NCI-H446 (cell line): ENCODE measurements at regions not wholly inside any gene's neighbourhood (a gene's known extent, or its start where the extent isn't known, plus 50 kb on each side); places are given as distances from the start of the nearest gene placed in this dataset.
"Not testable (repeated sequence)": the region's sequence is repeated elsewhere in the genome, so short reads cannot be mapped to it uniquely, and the experiment has no call there.

ENCODE experiments used
- DNase-seq, 2 experiments: peaks; one replicate each; lab custom pipeline; 2025; lab: John Stamatoyannopoulos, UW

DNA sequence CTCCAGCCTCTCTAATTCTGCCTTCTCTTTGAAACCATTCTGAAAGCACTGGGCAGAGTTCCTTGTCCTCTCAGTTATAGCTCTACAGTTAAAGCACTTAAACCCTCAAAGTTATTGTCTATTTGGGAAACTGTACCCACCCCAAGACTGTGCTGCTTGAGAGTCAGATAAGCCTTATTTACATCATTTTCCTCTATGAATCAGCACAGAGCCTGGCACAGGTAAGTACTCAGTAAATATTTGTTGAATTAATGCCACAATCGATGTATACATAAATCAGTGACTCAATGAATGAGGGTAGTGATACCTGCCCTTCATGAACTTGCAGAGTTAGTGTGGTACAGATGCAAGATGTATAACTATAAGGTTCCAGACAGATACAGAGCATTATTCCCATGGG, 549.4 kb upstream of the KLF4 start:
- no peak for DNase-seq

DNA sequence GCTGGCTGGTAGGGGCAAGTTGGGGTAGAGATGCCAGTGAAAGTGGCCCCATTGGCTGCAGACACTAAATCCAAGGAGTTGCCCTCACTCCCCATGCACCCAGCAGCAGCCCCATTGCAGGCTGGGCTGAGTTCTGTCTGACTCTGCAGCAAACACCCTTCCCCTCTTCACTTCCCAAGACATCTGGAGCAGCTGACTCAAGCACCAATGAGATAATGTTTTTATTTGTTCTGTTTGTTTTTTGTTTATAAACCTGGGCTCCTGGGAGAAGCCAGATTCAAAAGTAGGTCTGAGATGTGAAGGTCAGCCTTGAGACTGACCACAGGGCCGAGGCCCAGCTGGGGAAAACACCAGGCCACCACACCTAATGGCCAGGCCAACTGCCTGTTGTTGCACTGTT, 545.9 kb upstream of the KLF4 start:
- no peak for DNase-seq

DNA sequence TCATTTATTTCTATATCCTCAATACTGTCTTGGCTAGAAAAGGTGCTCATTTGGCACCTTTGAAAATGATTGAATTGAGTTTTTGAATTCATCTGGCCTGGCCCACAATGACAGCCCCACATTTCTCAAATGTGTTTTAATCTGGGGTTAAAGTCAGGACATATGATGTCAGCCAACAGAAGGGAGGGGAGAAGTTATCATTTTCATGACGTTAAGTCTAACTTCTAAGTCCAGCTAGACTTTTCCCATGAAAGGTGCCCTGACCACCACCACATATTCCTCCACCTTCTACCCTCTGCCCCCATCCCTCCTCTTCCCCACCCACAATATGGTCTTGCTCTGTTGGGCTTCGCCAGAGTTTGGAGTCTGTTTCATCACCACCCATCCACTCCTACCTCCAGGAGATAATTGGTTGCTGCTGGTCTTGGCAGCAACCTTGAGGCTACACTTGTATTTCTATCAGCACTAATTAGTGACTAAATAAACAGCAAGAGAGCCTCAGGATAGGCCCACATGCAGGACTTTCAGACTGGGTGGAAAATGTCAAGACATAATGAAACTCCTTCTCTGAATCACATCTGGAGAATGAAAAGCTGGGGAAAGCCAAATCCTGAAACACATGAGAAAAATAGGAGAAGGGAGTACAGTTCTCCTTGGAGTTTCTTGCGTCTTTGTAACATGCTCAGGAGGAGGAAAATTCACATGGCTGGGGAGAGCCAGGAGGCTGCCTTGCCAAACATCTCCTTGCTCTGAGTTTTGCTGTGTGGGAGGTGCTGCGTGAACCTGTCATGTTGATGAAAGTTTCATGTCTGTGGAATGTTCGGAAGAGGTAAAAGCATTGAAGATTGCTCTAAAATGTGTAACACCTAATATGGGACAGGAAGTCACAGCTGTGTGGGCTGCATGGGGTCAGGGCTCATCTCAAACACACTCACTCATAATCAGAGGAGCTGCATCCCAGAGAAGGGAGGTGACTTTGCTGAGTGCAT, 544.7 kb upstream of the KLF4 start:
- no peak for DNase-seq

DNA sequence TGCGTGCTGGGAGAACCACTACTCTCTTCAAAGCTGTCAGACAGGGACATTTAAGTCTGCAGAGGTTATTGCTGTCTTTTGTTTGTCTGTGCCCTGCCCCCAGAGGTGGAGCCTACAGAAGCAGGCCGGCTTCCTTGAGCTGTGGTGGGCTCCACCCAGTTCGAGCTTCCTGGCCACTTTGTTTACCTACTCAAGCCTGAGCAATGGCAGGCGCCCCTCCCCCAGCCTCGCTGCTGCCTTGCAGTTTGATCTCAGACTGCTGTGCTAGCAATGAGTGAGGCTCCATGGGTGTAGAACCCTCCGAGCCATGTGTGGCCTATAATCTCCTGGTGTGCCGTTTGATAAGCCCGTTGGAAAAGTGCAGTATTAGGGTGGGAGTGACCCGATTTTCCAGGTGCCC, 542.5 kb upstream of the KLF4 start:
- DNase-seq: not testable (repeated sequence)

DNA sequence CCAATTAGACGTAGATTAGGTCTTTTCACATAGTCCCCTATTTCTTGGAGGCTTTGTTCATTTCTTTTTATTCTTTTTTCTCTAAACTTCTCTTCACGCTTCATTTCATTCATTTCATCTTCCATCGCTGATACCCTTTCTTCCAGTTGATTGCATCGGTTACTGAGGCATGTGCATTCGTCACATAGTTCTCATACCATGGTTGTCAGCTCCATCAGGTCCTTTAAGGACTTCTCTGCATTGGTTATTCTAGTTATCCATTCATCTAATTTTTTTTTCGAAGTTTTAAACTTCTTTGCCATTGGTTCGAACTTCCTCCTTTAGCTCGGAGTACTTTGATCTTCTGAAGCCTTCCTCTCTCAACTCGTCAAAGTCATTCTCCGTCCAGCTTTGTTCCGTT, 541.7 kb upstream of the KLF4 start:
- not testable (repeated sequence) for DNase-seq

DNA sequence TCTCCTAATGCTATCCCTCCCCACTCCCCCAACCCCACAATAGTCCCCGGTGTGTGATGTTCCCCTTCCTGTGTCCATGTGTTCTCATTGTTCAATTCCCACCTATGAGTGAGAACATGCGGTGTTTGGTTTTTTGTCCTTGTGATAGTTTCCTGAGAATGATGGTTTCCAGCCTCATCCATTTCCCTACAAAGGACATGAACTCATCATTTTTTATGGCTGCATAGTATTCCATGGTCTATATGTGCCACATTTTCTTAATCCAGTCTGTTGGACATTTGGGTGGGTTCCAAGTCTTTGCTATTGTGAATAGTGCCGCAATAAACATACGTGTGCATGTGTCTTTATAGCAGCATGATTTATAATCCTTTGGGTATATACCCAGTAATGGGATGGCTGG, 537.1 kb upstream of the KLF4 start:
- DNase-seq: not testable (repeated sequence)

DNA sequence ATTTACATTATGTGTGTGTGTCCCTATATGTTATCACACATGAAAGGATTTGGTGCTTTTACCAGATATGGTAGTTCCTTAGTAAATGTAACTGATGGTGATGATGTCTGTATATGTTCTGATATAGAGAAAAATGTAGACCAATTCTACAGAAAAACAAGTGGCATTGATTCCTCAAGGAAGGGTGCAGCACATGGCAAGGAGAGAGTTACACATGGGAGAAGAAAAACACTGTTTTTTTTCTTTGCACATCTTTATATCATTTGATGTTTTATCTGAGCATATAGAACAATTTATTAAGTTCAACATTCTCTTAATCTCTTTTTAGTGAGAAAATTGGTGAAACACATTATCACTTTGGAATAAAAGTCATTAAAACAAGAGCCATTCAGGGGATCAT, 535.0 kb upstream of the KLF4 start:
- no peak for DNase-seq

DNA sequence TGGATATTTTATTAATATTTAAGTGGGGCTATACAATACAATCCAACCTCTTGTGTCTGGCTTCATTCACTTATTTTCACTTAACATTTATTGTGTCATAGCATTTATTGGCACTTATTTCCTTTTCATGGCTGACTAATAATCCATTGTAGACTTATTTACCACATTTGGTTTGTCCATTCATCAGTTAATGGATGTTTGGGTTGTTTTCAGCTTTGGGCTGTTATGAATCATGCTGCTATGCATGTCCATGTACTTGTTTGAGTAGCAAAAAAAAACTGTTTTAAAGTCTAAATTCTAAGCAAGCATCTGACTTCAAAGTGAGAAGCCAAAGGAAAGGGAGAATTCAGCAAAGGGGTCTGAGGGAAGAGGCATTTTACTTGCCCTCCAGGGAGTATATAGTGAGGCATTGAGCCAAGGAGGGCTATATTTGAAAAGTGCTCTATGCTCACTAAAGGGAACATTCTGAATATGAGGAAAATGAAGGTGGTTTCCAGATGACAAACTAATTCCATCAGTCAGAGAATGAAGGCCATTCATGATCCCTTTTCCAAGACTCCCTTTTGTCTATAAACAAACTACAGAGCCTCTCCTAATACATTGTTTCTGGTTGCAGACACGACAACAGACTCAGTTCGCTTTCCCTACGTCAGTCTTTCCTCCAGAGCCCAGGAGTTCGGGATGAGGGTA, 532.8 kb upstream of the KLF4 start:
- no peak for DNase-seq

DNA sequence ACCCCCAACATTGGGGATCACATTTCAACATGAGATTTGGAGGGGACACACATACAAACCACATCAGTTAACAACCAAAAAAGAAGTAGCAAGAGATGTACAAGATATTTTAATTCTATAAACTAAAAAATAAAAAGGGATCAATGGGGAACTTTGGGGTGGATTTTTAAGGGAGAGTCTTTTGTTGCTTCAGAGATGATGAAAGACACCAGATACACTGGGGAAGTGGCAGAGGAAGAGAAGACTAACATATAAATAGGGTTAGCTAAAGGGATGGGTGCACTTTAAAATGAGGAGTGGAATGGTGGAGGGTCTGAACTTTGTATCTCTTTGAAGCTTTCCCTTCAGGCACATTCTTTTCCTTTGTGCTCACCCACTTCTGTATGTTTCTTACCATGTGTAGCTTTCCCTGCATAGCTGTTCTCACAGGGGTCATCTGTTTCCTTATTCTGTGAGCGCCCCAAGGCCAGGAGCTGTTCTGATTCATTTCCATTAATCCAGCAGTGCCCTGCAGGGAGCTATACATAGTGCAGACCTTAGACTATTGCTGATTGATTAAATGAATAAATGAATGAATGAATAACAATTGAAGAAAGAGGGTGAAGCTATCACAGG, 531.6 kb upstream of the KLF4 start:
- no peak for DNase-seq

DNA sequence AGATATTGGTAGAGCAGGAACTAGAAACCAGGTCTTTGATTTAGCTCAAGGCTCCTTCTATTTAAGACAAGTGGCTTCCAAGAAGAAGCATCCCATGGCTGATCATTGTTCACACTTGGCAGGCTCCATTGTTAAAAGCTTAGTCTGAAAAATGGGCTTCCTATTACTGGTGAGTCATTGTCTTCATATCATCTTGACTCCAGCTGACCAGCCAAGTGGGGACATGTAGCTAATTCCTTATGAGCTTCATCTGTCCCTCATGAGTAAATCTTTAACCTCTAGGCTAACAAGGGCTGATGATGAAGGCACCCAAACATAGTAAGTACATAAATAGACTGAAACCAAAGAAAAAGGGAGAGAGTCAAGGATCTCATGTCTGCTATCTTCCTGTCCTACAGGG, 530.3 kb upstream of the KLF4 start:
- no peak for DNase-seq

DNA sequence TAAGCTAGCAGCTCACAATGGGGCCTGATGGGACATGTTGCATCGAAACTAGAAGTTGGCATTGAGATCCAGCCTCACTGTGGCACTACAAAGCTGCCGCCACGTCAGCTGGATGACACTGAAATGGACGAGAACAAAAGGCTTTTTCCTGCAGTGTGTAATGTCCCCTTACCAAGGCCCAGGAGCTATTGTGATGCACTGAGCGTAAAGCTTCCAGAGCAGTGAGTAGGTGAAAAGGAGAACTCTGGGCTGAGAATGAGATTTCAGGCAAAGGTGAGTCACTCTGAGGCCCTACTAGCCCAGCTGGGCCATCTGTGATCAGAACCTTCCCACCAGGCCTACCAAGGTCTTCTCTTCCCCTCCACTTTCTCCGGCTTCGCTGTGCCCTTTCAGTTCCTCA, 528.1 kb upstream of the KLF4 start:
- DNase-seq: no peak

DNA sequence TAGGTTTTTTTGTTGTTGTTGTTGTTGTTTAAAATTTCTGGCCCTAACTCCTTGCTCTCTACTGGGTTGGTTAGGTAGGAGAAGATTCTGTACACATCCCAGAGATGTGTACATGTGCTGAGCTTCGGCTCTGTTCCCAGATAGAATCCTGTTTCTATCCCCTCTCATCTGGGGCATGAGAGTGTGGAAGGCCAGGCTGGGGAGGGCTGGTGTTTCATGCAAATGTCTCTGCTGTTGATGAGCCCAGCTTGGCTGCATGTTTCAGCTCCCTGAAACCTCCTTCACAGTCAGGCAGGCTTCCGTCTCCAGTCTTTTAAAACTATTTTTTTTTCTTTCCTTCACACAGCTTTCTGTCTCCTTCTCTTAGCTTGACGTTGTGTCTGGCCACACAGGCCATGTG, 526.9 kb upstream of the KLF4 start:
- no peak for DNase-seq

DNA sequence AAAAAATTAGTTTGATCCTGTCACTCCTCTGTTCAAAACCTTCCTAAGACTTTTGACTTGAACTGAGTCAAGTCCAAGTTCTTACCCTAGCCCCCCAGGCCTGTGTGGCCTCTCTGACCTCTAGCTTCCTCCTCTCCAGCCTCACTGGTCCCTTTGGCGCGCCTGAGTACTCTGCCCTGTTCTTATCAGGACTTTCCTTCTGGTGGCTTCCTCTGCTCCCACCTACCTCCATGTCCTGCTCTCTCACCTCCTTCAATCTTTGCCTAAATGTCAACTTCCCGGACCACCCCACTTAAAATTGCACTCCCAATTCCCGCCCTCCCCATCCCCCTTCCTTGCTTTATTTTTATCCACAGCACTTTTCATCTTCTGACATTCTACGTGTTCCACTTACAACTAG, 526.1 kb upstream of the KLF4 start:
- no peak for DNase-seq

DNA sequence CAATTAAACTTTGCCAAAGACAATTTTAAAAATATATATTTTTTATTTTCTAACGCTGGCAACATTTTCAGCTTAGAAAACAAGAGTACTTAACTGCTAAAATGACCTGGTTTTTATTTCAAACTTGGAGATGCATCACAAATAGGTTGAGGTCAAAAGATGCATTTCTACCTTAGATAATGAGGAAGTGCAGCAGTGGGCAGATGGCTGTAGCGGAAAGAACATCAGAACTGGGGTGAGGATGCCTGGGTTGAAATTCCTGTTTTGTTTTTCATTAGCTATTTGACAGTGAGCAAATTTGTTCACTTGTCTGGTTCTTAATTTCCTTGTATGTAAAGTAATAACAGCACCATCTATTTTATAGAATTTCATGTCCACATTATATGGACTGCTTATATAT, 524.8 kb upstream of the KLF4 start:
- no peak for DNase-seq

DNA sequence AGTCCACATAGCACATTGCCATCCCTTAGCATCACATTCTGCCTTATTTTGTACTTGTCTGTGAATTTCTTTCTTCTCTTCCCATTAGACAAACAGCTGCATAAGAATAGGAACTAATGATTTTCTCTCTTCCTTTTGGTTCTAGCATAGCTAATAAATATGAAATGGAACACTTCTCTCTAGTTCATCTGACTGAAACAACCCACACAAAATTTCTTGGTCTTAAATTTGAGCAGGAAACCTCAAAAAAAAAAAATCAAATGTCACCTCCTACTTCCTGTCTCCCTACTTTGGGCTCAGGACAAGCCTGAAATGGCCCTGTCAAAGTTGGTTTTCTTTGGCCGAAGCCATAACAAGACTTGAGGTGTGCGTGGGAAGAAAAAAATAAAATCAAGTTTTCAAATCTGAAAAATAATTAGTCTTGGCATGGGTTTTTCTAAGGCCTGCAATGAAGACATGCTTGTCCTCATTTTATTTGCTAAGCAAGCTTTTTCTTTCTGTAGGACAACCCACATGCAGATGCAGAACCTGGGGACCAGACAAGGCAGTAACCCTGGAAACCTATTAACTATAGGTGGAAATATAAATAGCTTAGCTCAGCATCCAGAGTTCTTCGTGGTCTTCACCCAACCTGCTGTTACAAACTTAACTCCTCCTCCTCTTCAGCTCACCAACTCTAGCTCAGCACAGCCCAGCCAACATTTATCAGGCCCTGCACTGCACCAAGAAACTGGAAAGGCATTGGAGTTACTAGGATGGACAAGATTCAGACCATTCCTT, 523.5 kb upstream of the KLF4 start:
- DNase-seq: no peak

DNA sequence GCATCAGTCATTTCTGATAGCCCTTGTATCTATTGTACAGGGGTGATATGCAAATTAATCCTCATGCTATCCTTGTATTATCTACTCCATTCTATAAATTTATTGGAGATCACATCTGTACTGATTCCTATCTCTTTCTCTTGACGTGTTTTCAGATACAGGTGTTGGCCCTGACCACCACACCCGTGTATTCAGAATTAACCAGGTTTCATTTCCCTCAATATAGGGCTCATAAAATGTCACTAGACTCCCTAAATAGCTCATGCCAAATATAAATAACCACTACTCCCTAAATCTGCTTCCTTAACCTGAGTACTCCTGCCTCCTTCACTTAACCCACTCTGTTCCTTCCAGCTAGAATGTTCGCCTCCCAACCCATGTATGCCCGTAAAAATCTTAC, 522.8 kb upstream of the KLF4 start:
- DNase-seq: no peak

DNA sequence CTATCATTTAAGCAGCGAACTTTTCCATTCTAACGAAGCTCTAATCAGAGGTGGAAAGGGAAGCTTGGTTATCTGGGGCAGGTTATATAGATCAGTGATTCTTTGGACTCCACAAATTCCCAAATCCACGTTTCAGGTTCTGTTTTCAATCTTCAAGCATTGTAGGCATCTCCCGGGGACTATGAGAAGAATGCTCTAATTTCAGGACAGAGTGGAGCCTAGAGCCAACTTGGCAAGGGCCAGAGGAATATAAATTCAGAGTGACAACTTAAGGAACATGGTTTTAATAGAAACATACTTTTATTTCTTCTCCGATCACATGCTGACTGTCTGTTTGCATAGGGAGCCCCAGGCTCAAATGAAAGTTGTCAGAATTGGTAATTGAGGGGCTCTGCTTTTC, 514.0 kb upstream of the KLF4 start:
- no peak for DNase-seq

DNA sequence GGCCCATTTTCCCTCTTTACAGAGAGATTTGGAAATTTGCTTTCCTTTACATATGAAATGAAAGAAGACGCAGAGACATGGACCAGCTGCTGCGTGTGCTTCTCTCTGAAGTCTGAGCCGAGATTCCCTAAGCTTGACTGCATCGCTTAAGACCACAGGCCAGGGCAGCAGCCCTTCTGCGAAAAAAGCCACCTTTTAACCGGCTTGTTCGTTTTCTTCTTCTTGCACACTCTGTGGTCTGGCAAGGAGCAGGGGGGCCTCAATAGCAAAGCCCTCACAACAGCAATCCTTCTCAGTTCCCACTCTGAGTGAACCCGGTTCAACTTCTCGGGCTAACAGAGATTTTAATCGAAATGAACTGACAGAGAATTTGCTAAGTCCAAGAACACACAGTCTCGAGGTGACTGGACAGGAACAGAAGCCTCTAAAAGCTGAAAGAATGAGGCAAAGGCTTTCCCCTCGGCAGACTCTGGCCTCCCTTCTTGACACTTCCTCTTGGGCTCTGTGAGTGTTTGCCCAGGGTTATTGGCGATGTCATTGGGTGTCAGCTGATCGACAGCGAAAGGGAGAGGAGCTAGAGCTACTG, 512.9 kb upstream of the KLF4 start:
- DNase-seq: no peak

DNA sequence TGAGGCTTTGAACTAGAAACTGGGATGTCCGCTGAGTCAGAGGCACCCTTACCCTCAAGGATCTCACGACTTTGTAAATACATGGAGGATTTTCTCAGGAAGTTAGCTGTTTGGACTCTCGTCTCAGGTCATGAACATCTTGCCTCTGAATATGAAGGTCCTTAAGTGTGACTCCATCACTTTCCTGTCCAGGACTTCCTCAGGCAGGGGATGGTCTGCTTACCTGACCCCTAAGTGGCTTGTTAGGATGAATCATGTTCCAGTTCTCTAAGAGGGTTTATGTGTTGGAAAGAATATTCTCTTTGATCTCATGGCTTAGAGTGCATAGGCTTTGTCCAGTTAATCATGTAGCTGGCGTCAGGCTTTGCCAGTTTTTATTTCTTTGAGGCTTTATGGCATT, 511.7 kb upstream of the KLF4 start:
- no peak for DNase-seq

DNA sequence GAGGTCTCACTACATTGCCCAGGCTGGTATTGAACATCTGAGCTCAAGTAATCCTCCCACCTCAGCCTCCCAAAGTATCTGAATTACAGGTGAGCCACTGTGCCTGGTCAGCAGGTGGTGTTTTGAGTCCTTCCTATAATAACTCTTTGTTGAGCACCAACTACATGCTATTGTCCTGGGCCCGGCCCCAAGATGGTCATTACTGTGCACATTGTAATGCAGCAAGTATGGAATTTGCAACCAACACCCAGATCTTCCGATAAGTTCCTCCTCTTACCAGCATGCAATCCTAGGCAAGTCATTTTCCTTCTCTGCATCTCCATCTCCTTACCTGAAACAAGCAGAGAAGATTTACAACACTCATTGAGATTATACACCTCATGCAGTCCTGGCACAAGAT, 510.3 kb upstream of the KLF4 start:
- no peak for DNase-seq

DNA sequence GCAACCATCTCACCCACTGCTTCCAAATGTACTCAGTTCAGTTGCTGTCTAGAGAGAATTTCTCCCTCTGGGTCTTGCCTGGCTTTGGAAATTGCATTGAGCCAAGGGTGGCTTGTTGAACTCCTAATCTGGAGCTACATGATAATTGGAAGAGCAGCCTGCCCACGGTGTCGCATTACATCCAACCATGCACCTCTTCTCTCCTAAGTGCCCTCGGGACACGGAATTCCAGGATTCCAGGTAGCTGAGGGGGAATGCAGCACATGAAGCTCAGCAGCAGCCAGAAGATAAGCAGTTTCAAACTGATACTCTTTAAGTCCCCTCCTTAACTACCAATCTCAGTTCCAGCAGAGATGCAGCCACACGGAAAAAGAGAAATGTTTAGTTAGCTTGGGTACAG, 509.4 kb upstream of the KLF4 start:
- no peak for DNase-seq

DNA sequence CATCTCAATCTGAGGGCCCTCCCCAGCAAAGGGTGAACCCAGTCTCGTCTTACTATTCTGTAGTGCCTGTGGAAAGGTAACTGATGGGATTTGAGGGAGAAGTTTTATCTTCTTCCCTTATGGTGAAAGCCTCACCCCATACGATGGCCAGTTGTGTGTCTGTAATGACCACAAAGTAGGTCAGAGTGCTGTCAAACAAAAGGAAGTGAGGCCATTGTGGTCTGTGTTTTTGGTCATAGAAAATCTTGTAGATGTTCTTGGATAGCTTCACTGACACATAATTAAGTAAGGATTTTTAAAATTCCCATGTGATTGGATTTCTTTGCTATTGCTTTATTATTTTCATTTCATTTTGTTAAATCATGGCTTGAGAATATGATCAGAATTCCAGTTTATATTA, 505.1 kb upstream of the KLF4 start:
- DNase-seq: no peak
